ENCODE measurements at regions not wholly inside any gene's neighbourhood (a gene's known extent, or its start where the extent isn't known, plus 50 kb on each side); places are given as distances from the start of the nearest gene placed in this dataset.
"Not testable (repeated sequence)": the region's sequence is repeated elsewhere in the genome, so short reads cannot be mapped to it uniquely, and the experiment has no call there.

DNA sequence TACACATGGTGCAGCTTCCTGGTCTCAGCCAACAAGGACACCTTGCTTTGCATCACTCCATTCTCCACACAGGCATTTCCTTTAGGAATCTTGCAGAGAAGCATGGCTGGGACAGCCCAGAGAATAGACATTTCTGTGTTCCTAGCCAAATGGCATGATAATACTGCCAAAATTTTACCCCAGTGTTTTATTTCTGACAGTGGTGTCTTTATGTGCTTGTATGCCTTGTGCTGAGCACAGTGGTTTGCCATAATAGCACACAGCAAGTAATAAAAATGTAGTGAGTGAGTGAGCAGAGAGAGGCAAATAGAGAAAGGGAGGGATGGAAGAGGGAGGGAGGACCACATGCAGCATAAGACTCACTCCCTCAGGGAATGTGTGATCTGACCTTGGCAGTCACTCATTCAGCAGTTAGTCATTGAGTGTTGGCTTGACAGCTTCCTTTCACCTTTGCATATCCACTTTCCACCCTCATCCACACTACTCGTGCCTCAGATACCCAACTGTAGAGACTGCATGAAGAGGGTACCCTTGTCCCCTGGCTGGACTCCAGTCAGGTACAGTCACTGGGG is 212.8 kb upstream of the CCDC196 start:
- TF ChIP-seq CTCF (IDR thresholded peaks at IDR 0.05; ENCODE audit: control insufficient read depth, insufficient read depth, low read depth, low read length, missing control alignments): no peak
- no peak for DNase-seq (ENCODE audit: low read depth)
- H3K4me3 ChIP-seq (ENCODE audit: control insufficient read depth, low read depth, low read length): no peak overlapping the region

DNA sequence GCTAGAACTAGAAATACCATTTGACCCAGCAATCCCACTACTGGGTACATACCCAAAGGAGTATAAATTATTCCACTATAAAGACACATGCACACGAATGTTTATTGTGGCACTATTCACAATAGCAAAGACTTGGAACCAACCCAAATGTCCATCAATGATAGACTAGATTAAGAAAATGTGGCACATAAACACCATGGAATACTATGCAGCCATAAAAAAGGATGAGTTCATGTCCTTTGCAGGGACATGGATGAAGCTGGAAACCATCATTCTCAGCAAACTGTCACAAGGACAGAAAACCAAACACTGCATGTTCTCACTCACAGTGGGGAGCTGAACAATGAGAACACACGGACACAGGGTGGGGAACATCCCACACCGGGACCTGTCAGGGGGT is 207.8 kb upstream of the CCDC196 start:
- DNase-seq (ENCODE audit: low read depth): not testable (repeated sequence)

DNA sequence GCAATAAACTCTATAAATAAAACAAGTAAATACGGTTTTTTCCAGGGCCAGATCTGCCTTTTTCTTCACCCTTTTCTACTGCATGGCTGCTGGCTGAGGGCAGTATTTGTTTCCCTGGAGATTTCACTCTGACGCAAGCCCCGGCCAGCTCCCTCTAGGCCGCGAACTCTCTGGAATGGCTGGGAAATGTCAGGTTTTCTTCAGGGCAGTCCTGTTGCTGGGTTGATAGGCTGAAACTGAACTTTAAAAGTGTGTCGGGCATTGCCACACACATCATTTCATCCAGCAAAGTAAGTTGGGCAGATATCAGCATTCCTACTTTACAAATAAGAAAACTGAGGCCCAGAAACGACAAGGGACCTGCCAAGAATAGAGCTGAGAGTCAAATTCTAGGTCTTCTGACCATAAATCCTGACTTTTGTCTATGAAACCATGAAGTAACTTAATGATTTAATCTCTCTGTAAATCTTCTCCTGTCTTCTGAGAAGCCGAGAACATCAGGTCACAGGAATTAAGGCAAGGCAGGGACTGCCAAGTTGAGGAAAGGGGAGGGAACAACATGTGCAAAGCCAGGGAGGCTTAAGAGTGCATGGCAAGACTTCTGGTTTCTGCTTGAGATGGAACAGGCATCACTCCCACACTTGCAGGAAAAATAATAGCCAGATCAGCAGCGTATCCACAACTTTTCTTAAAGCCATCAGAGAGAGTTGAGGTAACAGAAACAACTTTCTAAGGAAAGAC is 205.0 kb upstream of the CCDC196 start:
- H3K4me3 ChIP-seq (ENCODE audit: control insufficient read depth, low read depth, low read length): no peak overlapping the region
- no peak for TF ChIP-seq CTCF (IDR thresholded peaks at IDR 0.05; ENCODE audit: control insufficient read depth, insufficient read depth, low read depth, low read length, missing control alignments)
- DNase-seq (ENCODE audit: low read depth): no peak

More for the DNA sequence above, 207.8 kb upstream of the CCDC196 start:
- not testable (repeated sequence) for H3K4me3 ChIP-seq (ENCODE audit: control insufficient read depth, low read depth, low read length)

- DNase-seq (ENCODE audit: low read depth): no peak
- no peak overlapping the region for H3K4me3 ChIP-seq (ENCODE audit: control insufficient read depth, low read depth, low read length)
- TF ChIP-seq CTCF (IDR thresholded peaks at IDR 0.05; ENCODE audit: control insufficient read depth, insufficient read depth, low read depth, low read length, missing control alignments): no peak
Observed at GRCh38 chr14:66284346-66284745, 201.8 kb upstream of the CCDC196 start.

GRCh38 chr14:66288511-66288910 is 197.7 kb upstream of the CCDC196 start:
- DNase-seq (ENCODE audit: low read depth): no peak
- no peak overlapping the region for H3K4me3 ChIP-seq (ENCODE audit: control insufficient read depth, low read depth, low read length)
- no peak for TF ChIP-seq CTCF (IDR thresholded peaks at IDR 0.05; ENCODE audit: control insufficient read depth, insufficient read depth, low read depth, low read length, missing control alignments)

DNA sequence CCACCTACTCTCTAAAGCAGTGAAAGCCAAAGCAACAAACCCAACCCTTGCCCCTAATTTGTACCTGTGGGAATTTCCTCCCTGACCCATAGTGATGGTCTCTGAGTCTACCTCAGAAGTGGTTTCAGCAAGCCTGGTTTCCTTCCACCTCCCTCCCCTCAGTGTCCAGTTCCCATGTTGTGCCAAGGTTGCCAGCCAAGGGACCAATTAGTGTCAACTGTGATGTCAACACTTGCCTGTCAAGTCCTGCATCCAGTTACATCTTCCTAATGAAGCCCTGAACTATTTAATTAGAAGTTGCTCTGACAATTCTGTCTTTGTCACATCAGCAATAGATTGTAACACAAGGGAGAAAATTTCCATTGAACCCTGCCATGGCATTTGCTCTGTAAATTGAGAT is 194.4 kb upstream of the CCDC196 start:
- no peak for DNase-seq (ENCODE audit: low read depth)
- TF ChIP-seq CTCF (IDR thresholded peaks at IDR 0.05; ENCODE audit: control insufficient read depth, insufficient read depth, low read depth, low read length, missing control alignments): no peak

GRCh38 chr14:66293533-66294105 is 192.6 kb upstream of the CCDC196 start:
- H3K4me3 ChIP-seq (ENCODE audit: control insufficient read depth, low read depth, low read length): no peak overlapping the region
- no peak for DNase-seq (ENCODE audit: low read depth)
- no peak for TF ChIP-seq CTCF (IDR thresholded peaks at IDR 0.05; ENCODE audit: control insufficient read depth, insufficient read depth, low read depth, low read length, missing control alignments)

More for the DNA sequence above, 194.4 kb upstream of the CCDC196 start:
- H3K4me3 ChIP-seq (ENCODE audit: control insufficient read depth, low read depth, low read length): no peak overlapping the region

Data from AG09309 (cell line).